ENCODE measurements at regions not wholly inside any gene's neighbourhood (a gene's known extent, or its start where the extent isn't known, plus 50 kb on each side); places are given as distances from the start of the nearest gene placed in this dataset.

GRCh38 chr10:129169115-129169514 is 297.9 kb upstream of the MGMT start:
- TF ChIP-seq SNRNP70 (IDR thresholded peaks at IDR 0.05; ENCODE audit: low read depth, low read length) (no peak), IKZF4 (CRISPR knock-in tag; IDR thresholded peaks at IDR 0.05; ENCODE audit: borderline replicate concordance, low read depth, not compliant biosample characterization) (no peak)
- Histone ChIP-seq H3K4me1 (ENCODE audit: insufficient read depth, low read length) (no peaks in the 10 kb centered on the region), H3K9me3 (ENCODE audit: low read length) (no peaks in the 10 kb centered on the region), H3K27me3 (ENCODE audit: control insufficient read depth in 1 of 2, insufficient read depth in 2 of 2, low read length in 2 of 2) (no peaks in the 10 kb centered on the region), H4K20me1 (ENCODE audit: insufficient read depth, low read length) (no peaks in the 10 kb centered on the region), H3K4me3 (replicated peaks in 1 of 3; ENCODE audit: insufficient read depth in 1 of 3, low read depth in 2 of 3, low read length in 3 of 3) (no peak overlapping the region), H3K79me2 (ENCODE audit: insufficient read depth, low read length) (no peaks in the 10 kb centered on the region), H3K4me2 (ENCODE audit: low read depth, low read length) (no peak overlapping the region), H2AFZ (ENCODE audit: low read length) (no peak overlapping the region), H3K27ac (ENCODE audit: extremely low read length, insufficient read depth, low read length) (no peak overlapping the region), H3K36me3 (replicated peaks in 1 of 2; ENCODE audit: control insufficient read depth in 1 of 2, insufficient read depth in 2 of 2, low read length in 2 of 2) (no peaks in the 10 kb centered on the region), H3K9ac (ENCODE audit: insufficient read depth, low read depth, low read length) (no peak overlapping the region)
- BruUV-seq (replicated peaks) = no TSS peak
- ChIA-PET CTCF (ENCODE audit: low intra/inter-chr PET ratio, low total read pairs) (no interaction called here), POLR2A (no interaction called here)
- no peak for ATAC-seq
- 13% methylated on average over 4 of the region's 6 CpGs for WGBS (ENCODE audit: low lambda C conversion rate)
- intact Hi-C loops (cut with micrococcal nuclease; ENCODE audit: unreplicated experiment) = no loop called here
- no peak for FAIRE-seq
- in situ Hi-C loops (cut with HindIII; ENCODE audit: extremely low pct_ligation_motif_present, low pct_unique_long_range_greater_than_20kb) = no loop called here
- no peak for DNase-seq (ENCODE audit: low spot score)

- H2AFZ ChIP-seq (ENCODE audit: low read length) = no peak overlapping the region
- no peaks in the 10 kb centered on the region for H3K36me3 ChIP-seq (replicated peaks in 1 of 2; ENCODE audit: control insufficient read depth in 1 of 2, insufficient read depth in 2 of 2, low read length in 2 of 2)
- TF ChIP-seq ZFP82 (CRISPR knock-in tag; IDR thresholded peaks at IDR 0.05; ENCODE audit: borderline replicate concordance) = no peak
- TF ChIP-seq SIX4 (CRISPR knock-in tag; IDR thresholded peaks at IDR 0.05) = no peak
- TF ChIP-seq TMF1 (CRISPR knock-in tag; IDR thresholded peaks at IDR 0.05; ENCODE audit: low read depth) = no peak
- TF ChIP-seq ZNF337 (CRISPR knock-in tag; IDR thresholded peaks at IDR 0.05; ENCODE audit: borderline replicate concordance, low read depth) = no peak
- TF ChIP-seq ZNF605 (CRISPR knock-in tag; IDR thresholded peaks at IDR 0.05) = no peak
- TF ChIP-seq ZNF274 (CRISPR knock-in tag; IDR thresholded peaks at IDR 0.05) = no peak
- no peak for TF ChIP-seq KAT7 (CRISPR knock-in tag; IDR thresholded peaks at IDR 0.05; ENCODE audit: borderline replicate concordance)
- no peak for TF ChIP-seq TSC22D2 (CRISPR knock-in tag; IDR thresholded peaks at IDR 0.05; ENCODE audit: borderline replicate concordance)
- no peak for TF ChIP-seq MIER3 (CRISPR knock-in tag; IDR thresholded peaks at IDR 0.05; ENCODE audit: borderline replicate concordance)
- TF ChIP-seq CAMTA2 (CRISPR knock-in tag; IDR thresholded peaks at IDR 0.05; ENCODE audit: borderline replicate concordance) = no peak
- no peak for TF ChIP-seq SSRP1 (CRISPR knock-in tag; IDR thresholded peaks at IDR 0.05)
- TF ChIP-seq MED13 (CRISPR knock-in tag; IDR thresholded peaks at IDR 0.05) = no peak
- TF ChIP-seq DNMT1 (CRISPR knock-in tag; IDR thresholded peaks at IDR 0.05) = no peak
- TF ChIP-seq E2F2 (CRISPR knock-in tag; IDR thresholded peaks at IDR 0.05; ENCODE audit: borderline replicate concordance) = no peak
- TF ChIP-seq ZSCAN12 (CRISPR knock-in tag; IDR thresholded peaks at IDR 0.05) = no peak
- no peak overlapping the region for H3K4me3 ChIP-seq (replicated peaks in 1 of 3; ENCODE audit: insufficient read depth in 1 of 3, low read depth in 2 of 3, low read length in 3 of 3)
- DNase-seq (ENCODE audit: low spot score) (no peak), ATAC-seq (no peak), FAIRE-seq (no peak)
- H3K27me3 ChIP-seq (ENCODE audit: control insufficient read depth in 1 of 2, insufficient read depth in 2 of 2, low read length in 2 of 2) = peaks cover 0 to 6% of the 10 kb centered on the region in 2 experiments; a peak in 1 of 5 replicates
- no TSS peak for BruUV-seq (replicated peaks)
- no peaks in the 10 kb centered on the region for H3K79me2 ChIP-seq (ENCODE audit: insufficient read depth, low read length)
- in situ Hi-C loops (cut with HindIII; ENCODE audit: extremely low pct_ligation_motif_present, low pct_unique_long_range_greater_than_20kb) = no loop called here
- intact Hi-C loops (cut with micrococcal nuclease; ENCODE audit: unreplicated experiment) = no loop called here
- 2% methylated on average over 3 of the region's 3 CpGs for WGBS (ENCODE audit: low lambda C conversion rate)
- POLR2A ChIA-PET = no interaction called here
- no peak overlapping the region for H3K4me2 ChIP-seq (ENCODE audit: low read depth, low read length)
- H3K4me1 ChIP-seq (ENCODE audit: insufficient read depth, low read length) = no peaks in the 10 kb centered on the region
- H3K9ac ChIP-seq (ENCODE audit: insufficient read depth, low read depth, low read length) = no peak overlapping the region
- CTCF ChIA-PET (ENCODE audit: low intra/inter-chr PET ratio, low total read pairs) = no interaction called here
- H3K27ac ChIP-seq (ENCODE audit: extremely low read length, insufficient read depth, low read length) = no peak overlapping the region
- H4K20me1 ChIP-seq (ENCODE audit: insufficient read depth, low read length) = no peaks in the 10 kb centered on the region
- H3K9me3 ChIP-seq (ENCODE audit: low read length) = no peaks in the 10 kb centered on the region
Measured at GRCh38 chr10:129170812-129171211, 296.2 kb upstream of the MGMT start.

Measured in HepG2 (cell line).